IMR-90 (cell line): ENCODE measurements at regions not wholly inside any gene's neighbourhood (a gene's known extent, or its start where the extent isn't known, plus 50 kb on each side); places are given as distances from the start of the nearest gene placed in this dataset. TPM values are rescaled to one million over a fixed set of nuclear protein-coding genes. Genes with fewer than 3 reads are reported as not detected.

Source experiments
- ATAC-seq: fragments of 200-7000 bp; cut with Tn5 transposase; 2 replicates; pipeline ENCODE4 v1.9.1; 2020; ENCODE audit warnings: low read depth, mild to moderate bottlenecking, moderate library complexity
- BruUV-seq: library from RNA; stranded (reverse); fragments of 400-500 nt; replicated peaks from 2 replicates; lab custom pipeline; 2021; lab: Mats Ljungman, UMichigan
- CTCF ChIA-PET: fragments of 300-600 bp; formaldehyde crosslinking; extraction: SDS; loops from one replicate; lab custom pipeline; 2021; ENCODE audit warnings: antibody characterized with exemption; lab: Yijun Ruan, JAX
- POLR2A ChIA-PET: fragments of 300-600 bp; sonication (Branson Sonifier 250); formaldehyde crosslinking; loops from one replicate; lab custom pipeline; 2022; ENCODE audit warnings: antibody characterized with exemption; ENCODE audit not compliant: unreplicated experiment; lab: Charles Lee
- DNase-seq: peaks from one replicate; pipeline ENCODE4 v3.0.0; 2013
- H2AFZ ChIP-seq: replicated peaks from 2 replicates; pipeline ENCODE3; 2013; ENCODE audit warnings: low read length, mild to moderate bottlenecking; ENCODE audit not compliant: poor library complexity
- H2AK5ac ChIP-seq: 2 replicates; pipeline ENCODE4 v1.6.1; 2013; ENCODE audit warnings: low read depth, low read length, inconsistent platforms
- H2AK9ac ChIP-seq: replicated peaks from 2 replicates; pipeline ENCODE3; 2013; ENCODE audit warnings: mild to moderate bottlenecking, low read depth, low read length, moderate library complexity; ENCODE audit not compliant: poor library complexity
- H2BK120ac ChIP-seq: 2 replicates; pipeline ENCODE4 v1.6.1; 2013; ENCODE audit warnings: low read depth, low read length, inconsistent platforms
- H2BK15ac ChIP-seq: 3 replicates; pipeline ENCODE4 v1.6.1; 2013; ENCODE audit warnings: low read depth, low read length, inconsistent platforms
- H2BK20ac ChIP-seq: 2 replicates; pipeline ENCODE4 v1.6.1; 2013; ENCODE audit warnings: low read depth, mild to moderate bottlenecking, inconsistent platforms, low read length, moderate library complexity
- H2BK5ac ChIP-seq: 2 replicates; pipeline ENCODE4 v1.6.1; 2013; ENCODE audit warnings: mild to moderate bottlenecking, low read depth, low read length, inconsistent platforms; ENCODE audit not compliant: poor library complexity, severe bottlenecking
- H3K14ac ChIP-seq: replicated peaks from 2 replicates; pipeline ENCODE4 v1.6.1; 2013; ENCODE audit warnings: low read depth, low read length, inconsistent platforms
- H3K18ac ChIP-seq: 2 replicates; pipeline ENCODE4 v1.6.1; 2013; ENCODE audit warnings: low read depth, low read length, control low read depth
- H3K23ac ChIP-seq: 2 replicates; pipeline ENCODE4 v1.6.1; 2013; ENCODE audit warnings: low read depth, low read length, inconsistent platforms
- H3K27ac ChIP-seq: 2 replicates; pipeline ENCODE4 v1.5.1; 2013; ENCODE audit warnings: mild to moderate bottlenecking, control low read depth, low read length; ENCODE audit not compliant: insufficient read depth
- H3K27me3 ChIP-seq: 2 replicates; pipeline ENCODE4 v1.6.1; 2013; ENCODE audit warnings: low read length; ENCODE audit not compliant: control insufficient read depth, insufficient read depth
- H3K36me3 ChIP-seq: 2 replicates; pipeline ENCODE4 v1.6.1; 2013; ENCODE audit warnings: low read length, mixed read lengths; ENCODE audit not compliant: control insufficient read depth, insufficient read depth
- H3K4ac ChIP-seq: 2 replicates; pipeline ENCODE4 v1.6.1; 2013; ENCODE audit warnings: low read depth, low read length, inconsistent platforms
- H3K4me1 ChIP-seq: 2 replicates; pipeline ENCODE4 v1.6.1; 2013; ENCODE audit warnings: low read length, mixed read lengths; ENCODE audit not compliant: control insufficient read depth, insufficient read depth
- H3K4me2 ChIP-seq: 2 replicates; pipeline ENCODE4 v1.6.1; 2013; ENCODE audit warnings: low read depth, mild to moderate bottlenecking, control low read depth, low read length, moderate library complexity
- H3K4me3 ChIP-seq: 2 replicates; pipeline ENCODE4 v1.5.1; 2013; ENCODE audit warnings: low read depth, mild to moderate bottlenecking, control low read depth, low read length, moderate library complexity; ENCODE audit not compliant: insufficient read depth
- H3K56ac ChIP-seq: 2 replicates; pipeline ENCODE4 v1.6.1; 2013; ENCODE audit warnings: low read length, inconsistent platforms; ENCODE audit not compliant: insufficient read depth; ENCODE audit errors: extremely low read depth
- H3K79me1 ChIP-seq, 2 experiments: 2 replicates each; pipeline ENCODE4 v1.6.1; 2013; ENCODE audit warnings: low read length in 2 of 2, inconsistent platforms in 1 of 2, low read depth in 1 of 2
- H3K9ac ChIP-seq: 2 replicates; pipeline ENCODE4 v1.6.1; 2013; ENCODE audit warnings: low read depth, low read length, control low read depth
- H3K9me1 ChIP-seq: 2 replicates; pipeline ENCODE4 v1.6.1; 2013; ENCODE audit warnings: low read length, inconsistent platforms; ENCODE audit not compliant: insufficient read depth
- H3K9me3 ChIP-seq: 2 replicates; pipeline ENCODE4 v1.6.1; 2013; ENCODE audit warnings: low read length; ENCODE audit not compliant: control insufficient read depth, insufficient read depth
- H4K20me1 ChIP-seq: 2 replicates; pipeline ENCODE4 v1.6.1; 2013; ENCODE audit warnings: low read length, inconsistent platforms; ENCODE audit not compliant: insufficient read depth
- H4K5ac ChIP-seq: 2 replicates; pipeline ENCODE4 v1.6.1; 2013; ENCODE audit warnings: mild to moderate bottlenecking, low read depth, low read length, control low read depth
- H4K8ac ChIP-seq, 2 experiments: 2 replicates each; pipeline ENCODE4 v1.6.1; 2013; ENCODE audit warnings: low read depth in 2 of 2, low read length in 2 of 2, control low read depth in 1 of 2, inconsistent platforms in 1 of 2
- H4K91ac ChIP-seq: 2 replicates; pipeline ENCODE4 v1.6.1; 2013; ENCODE audit warnings: low read depth, low read length, inconsistent platforms; ENCODE audit not compliant: insufficient read depth
- BHLHE40 ChIP-seq: fragments of 150-350 bp; IDR thresholded peaks from 2 replicates; pipeline ENCODE4 v1.6.1; 2016; ENCODE audit warnings: mild to moderate bottlenecking, low read depth, low read length
- CHD1 ChIP-seq: IDR thresholded peaks from 2 replicates; pipeline ENCODE4 v1.6.1; 2012; ENCODE audit warnings: low read depth, low read length, improper control_type of control experiment
- FOS ChIP-seq: fragments of 150-350 bp; IDR thresholded peaks from 2 replicates; pipeline ENCODE4 v1.6.1; 2016; ENCODE audit warnings: low read depth, low read length
- MAFK ChIP-seq: IDR thresholded peaks from 2 replicates; pipeline ENCODE4 v1.6.1; 2012; ENCODE audit warnings: low read depth, low read length, improper control_type of control experiment
- MAZ ChIP-seq: IDR thresholded peaks from 2 replicates; pipeline ENCODE4 v1.6.1; 2012; ENCODE audit warnings: low read depth, mild to moderate bottlenecking, low read length, improper control_type of control experiment, moderate library complexity, borderline replicate concordance
- RAD21 ChIP-seq: IDR thresholded peaks from 2 replicates; pipeline ENCODE4 v1.6.1; 2012; ENCODE audit warnings: low read length, improper control_type of control experiment
- RFX5 ChIP-seq: IDR thresholded peaks from 2 replicates; pipeline ENCODE4 v1.8.0; 2012; ENCODE audit warnings: low read depth, mild to moderate bottlenecking, low read length, moderate library complexity
- SMC3 ChIP-seq: fragments of 150-350 bp; IDR thresholded peaks from 2 replicates; pipeline ENCODE4 v1.6.1; 2016; ENCODE audit warnings: low read depth, mild to moderate bottlenecking, antibody characterized with exemption, low read length, moderate library complexity
- dilution Hi-C: fragments of 300-500 bp; cut with HindIII; formaldehyde crosslinking; loops from one replicate; pipeline ENCODE4 v1.14.3; 2018; ENCODE audit warnings: low sequenced_read_pairs; ENCODE audit not compliant: unreplicated experiment
- in situ Hi-C: fragments of 300-500 bp; cut with MboI; formaldehyde crosslinking; loops from 3 replicates; pipeline ENCODE4 v1.14.3; 2019; ENCODE audit warnings: low sequenced_read_pairs, inconsistent platforms, mixed read lengths
- intact Hi-C: fragments of 100-400 bp; cut with micrococcal nuclease; formaldehyde crosslinking; loops from 2 replicates; pipeline ENCODE4 v1.10.0; 2022
- microRNA-seq, 2 experiments: library from miRNA; stranded (forward) in 1 of 2; unstranded in 1 of 2; fragments of 10-50 nt in 1 of 2; fragments of <30 nt in 1 of 2; gene quantifications in 1 of 2; microRNA quantifications in 1 of 2; one replicate each; pipeline versions ENCODE3 to v1.1.0; 2013 to 2020; ENCODE audit not compliant: insufficient read depth in 1 of 2, insufficient read length in 1 of 2, unreplicated experiment in 1 of 2
- small RNA-seq, 5 experiments: library from RNA; depleted of rRNA; stranded (forward); fragments of <200 nt; gene quantifications; one replicate each; pipeline ENCODE3, GENCODE V24; 2012
- TF ChIP-seq, protein P1 (sequence below): conservative IDR thresholded peaks from 2 replicates; pipeline ENCODE4 v1.5.1; 2012; ENCODE audit warnings: mild to moderate bottlenecking, low read depth, low read length, improper control_type of control experiment

DNA sequence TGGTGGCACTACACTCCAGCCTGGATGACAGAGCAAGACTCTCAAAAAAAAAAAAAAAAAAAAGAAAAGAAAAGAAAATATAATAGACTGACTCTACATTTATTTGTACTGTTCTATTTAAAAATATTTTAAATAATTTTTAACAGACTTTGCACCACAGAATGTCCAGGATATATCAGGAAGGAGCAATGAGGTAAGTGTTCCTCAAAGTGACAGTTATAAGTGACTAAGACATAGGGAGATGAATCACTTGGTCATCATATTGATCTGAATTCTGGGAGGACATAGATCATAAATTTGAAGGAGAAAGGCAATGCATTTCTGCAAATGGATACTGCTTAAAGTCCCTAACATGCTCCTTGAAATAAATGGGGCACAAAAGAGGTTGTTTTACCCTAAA, 221.5 kb downstream of the KCNC2 start:
- Histone ChIP-seq H4K5ac (no peak overlapping the region), H3K36me3 (no peaks in the 10 kb centered on the region), H2BK120ac (no peak overlapping the region), H2AFZ (no peak overlapping the region), H2AK9ac (no peak overlapping the region), H2BK5ac (no peak overlapping the region), H3K4me3 (no peak overlapping the region), H3K9me1 (no peaks in the 10 kb centered on the region), H4K8ac (no peak overlapping the region), H4K91ac (no peak overlapping the region), H2AK5ac (no peak overlapping the region), H3K4ac (no peak overlapping the region), H3K79me1 (no peaks in the 10 kb centered on the region), H3K27ac (no peak overlapping the region), H3K14ac (no peak overlapping the region), H3K4me2 (no peak overlapping the region), H3K23ac (no peak overlapping the region), H3K4me1 (no peaks in the 10 kb centered on the region), H3K56ac (no peak overlapping the region), H4K20me1 (no peaks in the 10 kb centered on the region), H2BK20ac (no peak overlapping the region), H3K9ac (no peak overlapping the region), H3K27me3 (no peaks in the 10 kb centered on the region), H2BK15ac (no peak overlapping the region), H3K18ac (no peak overlapping the region), H3K9me3 (no peaks in the 10 kb centered on the region)
- ChIA-PET CTCF (no interaction called here), POLR2A (no interaction called here)
- no TSS peak for BruUV-seq
- DNase-seq (no peak), ATAC-seq (no peak)
- TF ChIP-seq CHD1 (no peak), RFX5 (no peak), BHLHE40 (no peak), SMC3 (no peak), RAD21 (no peak), FOS (no peak), MAFK (no peak), MAZ (no peak)
- TF ChIP-seq, protein P1, sequence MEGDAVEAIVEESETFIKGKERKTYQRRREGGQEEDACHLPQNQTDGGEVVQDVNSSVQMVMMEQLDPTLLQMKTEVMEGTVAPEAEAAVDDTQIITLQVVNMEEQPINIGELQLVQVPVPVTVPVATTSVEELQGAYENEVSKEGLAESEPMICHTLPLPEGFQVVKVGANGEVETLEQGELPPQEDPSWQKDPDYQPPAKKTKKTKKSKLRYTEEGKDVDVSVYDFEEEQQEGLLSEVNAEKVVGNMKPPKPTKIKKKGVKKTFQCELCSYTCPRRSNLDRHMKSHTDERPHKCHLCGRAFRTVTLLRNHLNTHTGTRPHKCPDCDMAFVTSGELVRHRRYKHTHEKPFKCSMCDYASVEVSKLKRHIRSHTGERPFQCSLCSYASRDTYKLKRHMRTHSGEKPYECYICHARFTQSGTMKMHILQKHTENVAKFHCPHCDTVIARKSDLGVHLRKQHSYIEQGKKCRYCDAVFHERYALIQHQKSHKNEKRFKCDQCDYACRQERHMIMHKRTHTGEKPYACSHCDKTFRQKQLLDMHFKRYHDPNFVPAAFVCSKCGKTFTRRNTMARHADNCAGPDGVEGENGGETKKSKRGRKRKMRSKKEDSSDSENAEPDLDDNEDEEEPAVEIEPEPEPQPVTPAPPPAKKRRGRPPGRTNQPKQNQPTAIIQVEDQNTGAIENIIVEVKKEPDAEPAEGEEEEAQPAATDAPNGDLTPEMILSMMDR, result no peak
- intact Hi-C loops, result no loop called here
- in situ Hi-C loops, result no loop called here
- dilution Hi-C loops, result no loop called here

Small RNA genes in the stretch of these regions (microRNA-seq; reads per million reads assigned to microRNA genes)
- not detected for gene AC123904.2 (ENCODE audit: insufficient read depth, insufficient read length)

Small RNA genes in the stretch of these regions (small RNA-seq; reads per million reads assigned to genes)
- 0 reads per million in 5 experiments for gene AC123904.2
